GM18858 (cell line): ENCODE measurements at regions not wholly inside any gene's neighbourhood (a gene's known extent, or its start where the extent isn't known, plus 50 kb on each side); places are given as distances from the start of the nearest gene placed in this dataset.

Source experiments
- ATAC-seq: cut with Tn5 transposase; IDR thresholded peaks from one replicate; pipeline ENCODE4 v1.9.1; 2021; ENCODE audit not compliant: unreplicated experiment

- no peak for ATAC-seq
Measured at GRCh38 chr6:33869826-33870423, 66.1 kb upstream of the MLN start.

GRCh38 chr6:33869121-33869520, 65.3 kb upstream of the MLN start:
- no peak for ATAC-seq

GRCh38 chr6:33868141-33868540, 64.3 kb upstream of the MLN start:
- ATAC-seq: no peak

GRCh38 chr6:33865478-33866077, 61.8 kb upstream of the MLN start:
- no peak for ATAC-seq

- no peak for ATAC-seq
Measured at GRCh38 chr6:33863723-33864440, 60.1 kb upstream of the MLN start.

GRCh38 chr6:33863084-33863483, 59.3 kb upstream of the MLN start:
- no peak for ATAC-seq

GRCh38 chr6:33862536-33862935, 58.7 kb upstream of the MLN start:
- no peak for ATAC-seq

GRCh38 chr6:33861722-33862121, 57.9 kb upstream of the MLN start:
- no peak for ATAC-seq

- ATAC-seq: no peak
Measured at GRCh38 chr6:33860706-33861474, 57.1 kb upstream of the MLN start.

- ATAC-seq: no peak
Measured at GRCh38 chr6:33860006-33860405, 56.2 kb upstream of the MLN start.

- ATAC-seq: no peak
Measured at GRCh38 chr6:33858804-33859505, 55.2 kb upstream of the MLN start.

- no peak for ATAC-seq
Measured at GRCh38 chr6:33857932-33858475, 54.2 kb upstream of the MLN start.

GRCh38 chr6:33857093-33857931, 53.5 kb upstream of the MLN start:
- ATAC-seq: no peak

- no peak for ATAC-seq
Measured at GRCh38 chr6:33856655-33857054, 52.9 kb upstream of the MLN start.

GRCh38 chr6:33856031-33856590, 52.3 kb upstream of the MLN start:
- no peak for ATAC-seq

GRCh38 chr6:33854572-33855030, 50.8 kb upstream of the MLN start:
- no peak for ATAC-seq

GRCh38 chr6:33853736-33854135, 49.9 kb upstream of the MLN start:
- no peak for ATAC-seq
